HG03060 (cell line): ENCODE measurements at regions not wholly inside any gene's neighbourhood (a gene's known extent, or its start where the extent isn't known, plus 50 kb on each side); places are given as distances from the start of the nearest gene placed in this dataset.

ENCODE experiments used
- ATAC-seq: cut with Tn5 transposase; IDR thresholded peaks from one replicate; pipeline ENCODE4 v1.9.1; 2021; ENCODE audit warnings: low read depth, moderate number of reproducible peaks; ENCODE audit not compliant: unreplicated experiment

- ATAC-seq: no peak
Observed at GRCh38 chr5:98997000-98997399, 68.2 kb upstream of the CHD1 start.

- ATAC-seq: no peak
Observed at GRCh38 chr5:98994611-98995010, 65.8 kb upstream of the CHD1 start.

- ATAC-seq: no peak
Observed at GRCh38 chr5:98993512-98993911, 64.7 kb upstream of the CHD1 start.

GRCh38 chr5:98992552-98992951 is 63.7 kb upstream of the CHD1 start:
- ATAC-seq: no peak

GRCh38 chr5:98989727-98990126 is 60.9 kb upstream of the CHD1 start:
- ATAC-seq: no peak

GRCh38 chr5:98986587-98986986 is 57.8 kb upstream of the CHD1 start:
- ATAC-seq: no peak

GRCh38 chr5:98982880-98983279 is 54.1 kb upstream of the CHD1 start:
- no peak for ATAC-seq
